HCT116 (cell line): ENCODE measurements at regions not wholly inside any gene's neighbourhood (a gene's known extent, or its start where the extent isn't known, plus 50 kb on each side); places are given as distances from the start of the nearest gene placed in this dataset.

ENCODE experiments used
- ATAC-seq: fragments of 200-7000 bp; cut with Tn5 transposase; 2 replicates; pipeline ENCODE4 v1.9.1; 2020; ENCODE audit warnings: mild to moderate bottlenecking, moderate library complexity
- BruUV-seq: library from RNA; stranded (reverse); fragments of 400-500 nt; replicated peaks from 2 replicates; lab custom pipeline; 2021; lab: Mats Ljungman, UMichigan
- CTCF ChIA-PET: fragments of 300-600 bp; sonication (Branson Sonifier 250); formaldehyde crosslinking; loops from one replicate; lab custom pipeline; 2021; ENCODE audit warnings: antibody characterized with exemption; lab: Charles Lee
- POLR2A ChIA-PET: fragments of 300-600, 350-600 bp; sonication (Branson Sonifier 250); formaldehyde crosslinking; loops from one replicate; lab custom pipeline; 2021; ENCODE audit warnings: antibody characterized with exemption; lab: Charles Lee
- RAD21 ChIA-PET, 2 experiments: fragments of 300-600 bp; sonication (Branson Sonifier 250); formaldehyde crosslinking; loops; one replicate each; lab custom pipeline; 2023; ENCODE audit warnings: low total read pairs in 2 of 2; ENCODE audit not compliant: uncharacterized antibody in 2 of 2, unreplicated experiment in 2 of 2, low non-redundant PET in 1 of 2; lab: Charles Lee
- DNase-seq: peaks from one replicate; pipeline ENCODE4 v3.0.0-alpha.2; 2010; ENCODE audit warnings: low read depth, low spot score
- H2AFZ ChIP-seq: fragments of 200-600 bp; shearing (Covaris generic), sonication (generic); 2 replicates; pipeline ENCODE4 v1.6.1; 2017; ENCODE audit warnings: low read depth, mixed run types, mixed read lengths, antibody characterized with exemption, low read length; ENCODE audit not compliant: poor library complexity, severe bottlenecking
- H3K27ac ChIP-seq: 2 replicates; pipeline ENCODE4 v1.5.1; 2012; ENCODE audit warnings: low read depth, low read length
- H3K27me3 ChIP-seq: fragments of 200-600 bp; sonication (generic); 2 replicates; pipeline ENCODE4 v1.6.1; 2016; ENCODE audit warnings: mixed run types, low read length, mixed read lengths; ENCODE audit not compliant: insufficient read depth
- H3K36me3 ChIP-seq, 2 experiments: fragments of 200-500 bp in 1 of 2; fragments of 200-600 bp in 1 of 2; sonication (Bioruptor generic) in 1 of 2; sonication (generic) in 1 of 2; 2 replicates each; pipeline versions ENCODE4 v1.5.1 to v1.6.1; 2014 to 2016; ENCODE audit warnings: low read length in 2 of 2, inconsistent platforms in 1 of 2, mixed read lengths in 1 of 2, mixed run types in 1 of 2; ENCODE audit not compliant: insufficient read depth in 2 of 2, control insufficient read depth in 1 of 2
- H3K4me1 ChIP-seq, 2 experiments: fragments of 200-600 bp in 1 of 2; sonication (generic) in 1 of 2; 2 replicates each; pipeline versions ENCODE4 v1.5.1 to v1.6.1; 2012 to 2017; ENCODE audit warnings: low read length in 2 of 2, inconsistent platforms in 1 of 2, mild to moderate bottlenecking in 1 of 2, mixed read lengths in 1 of 2, mixed run types in 1 of 2, moderate library complexity in 1 of 2; ENCODE audit not compliant: insufficient read depth in 2 of 2, control insufficient read depth in 1 of 2
- H3K4me2 ChIP-seq: fragments of 200-600 bp; sonication (generic); 2 replicates; pipeline ENCODE4 v1.6.1; 2017; ENCODE audit warnings: mixed run types, low read length, mixed read lengths
- H3K4me3 ChIP-seq, 2 experiments: fragments of 200-600 bp in 1 of 2; sonication (generic) in 1 of 2; replicated peaks in 1 of 2; 2 replicates each; pipeline ENCODE4 v1.5.1; 2011 to 2016; ENCODE audit warnings: low read length in 2 of 2, control low read depth in 1 of 2, low read depth in 1 of 2, mild to moderate bottlenecking in 1 of 2, mixed read lengths in 1 of 2, mixed run types in 1 of 2
- H3K79me2 ChIP-seq: fragments of 200-600 bp; sonication (generic); 2 replicates; pipeline ENCODE4 v1.6.1; 2017; ENCODE audit warnings: mild to moderate bottlenecking, mixed run types, low read length, moderate library complexity, mixed read lengths; ENCODE audit not compliant: insufficient read depth
- H3K9ac ChIP-seq: fragments of 200-600 bp; sonication (generic); 2 replicates; pipeline ENCODE4 v1.6.1; 2016; ENCODE audit warnings: low read length, mixed read lengths
- H3K9me2 ChIP-seq: fragments of 200-600 bp; sonication (generic), shearing (Covaris generic); 2 replicates; pipeline ENCODE4 v1.6.1; 2017; ENCODE audit warnings: mixed run types, mild to moderate bottlenecking, moderate library complexity; ENCODE audit not compliant: insufficient read depth
- H3K9me3 ChIP-seq, 2 experiments: fragments of 200-500 bp in 1 of 2; fragments of 200-600 bp in 1 of 2; sonication (Bioruptor generic) in 1 of 2; sonication (generic) in 1 of 2; 2 replicates each; pipeline ENCODE4 v1.6.1; 2014 to 2017; ENCODE audit warnings: low read length in 2 of 2, mixed read lengths in 2 of 2, inconsistent platforms in 1 of 2, low read depth in 1 of 2, mild to moderate bottlenecking in 1 of 2, mixed run types in 1 of 2, moderate library complexity in 1 of 2; ENCODE audit not compliant: control insufficient read depth in 1 of 2, insufficient read depth in 1 of 2
- H4K20me1 ChIP-seq: fragments of 200-600 bp; sonication (generic), shearing (Covaris generic); 2 replicates; pipeline ENCODE4 v1.6.1; 2017; ENCODE audit warnings: mixed run types, mild to moderate bottlenecking, moderate library complexity; ENCODE audit not compliant: insufficient read depth
- ATF3 ChIP-seq: IDR thresholded peaks from 2 replicates; pipeline ENCODE4 v1.6.1; 2012
- CEBPB ChIP-seq: IDR thresholded peaks from 2 replicates; pipeline ENCODE4 v1.6.1; 2012; ENCODE audit warnings: low read depth
- ELF1 ChIP-seq: IDR thresholded peaks from 2 replicates; pipeline ENCODE4 v1.6.1; 2012; ENCODE audit warnings: low read depth, borderline replicate concordance
- FOSL1 ChIP-seq: IDR thresholded peaks from 2 replicates; pipeline ENCODE4 v1.6.1; 2012; ENCODE audit warnings: low read depth
- JUND ChIP-seq: IDR thresholded peaks from 2 replicates; pipeline ENCODE4 v1.6.1; 2012
- POLR2AphosphoS5 ChIP-seq: IDR thresholded peaks from 2 replicates; pipeline ENCODE4 v1.6.1; 2011; ENCODE audit warnings: mild to moderate bottlenecking, low read depth, low read length, moderate library complexity
- SIN3A ChIP-seq: IDR thresholded peaks from 2 replicates; pipeline ENCODE4 v1.6.1; 2012; ENCODE audit warnings: low read depth
- SP1 ChIP-seq: IDR thresholded peaks from 2 replicates; pipeline ENCODE4 v1.6.1; 2012; ENCODE audit warnings: low read depth
- TCF7L2 ChIP-seq: IDR thresholded peaks from 2 replicates; pipeline ENCODE4 v1.7.0; 2011; ENCODE audit warnings: borderline replicate concordance, inconsistent platforms; ENCODE audit not compliant: insufficient read depth, insufficient read length; ENCODE audit errors: extremely low read depth
- YY1 ChIP-seq: IDR thresholded peaks from 2 replicates; pipeline ENCODE4 v1.6.1; 2011; ENCODE audit warnings: low read length, low read depth, moderate library complexity, mild to moderate bottlenecking; ENCODE audit not compliant: insufficient replicate concordance; ENCODE audit errors: extremely low read depth
- ZNF274 ChIP-seq: fragments of 200-500 bp; sonication (Bioruptor generic); IDR thresholded peaks from 2 replicates; pipeline ENCODE4 v1.6.1; 2014; ENCODE audit warnings: mild to moderate bottlenecking, low read depth, low read length, inconsistent platforms
- intact Hi-C: fragments of 100-400 bp; cut with micrococcal nuclease; formaldehyde crosslinking; loops from 2 replicates; pipeline ENCODE4 v1.10.0; 2022

DNA sequence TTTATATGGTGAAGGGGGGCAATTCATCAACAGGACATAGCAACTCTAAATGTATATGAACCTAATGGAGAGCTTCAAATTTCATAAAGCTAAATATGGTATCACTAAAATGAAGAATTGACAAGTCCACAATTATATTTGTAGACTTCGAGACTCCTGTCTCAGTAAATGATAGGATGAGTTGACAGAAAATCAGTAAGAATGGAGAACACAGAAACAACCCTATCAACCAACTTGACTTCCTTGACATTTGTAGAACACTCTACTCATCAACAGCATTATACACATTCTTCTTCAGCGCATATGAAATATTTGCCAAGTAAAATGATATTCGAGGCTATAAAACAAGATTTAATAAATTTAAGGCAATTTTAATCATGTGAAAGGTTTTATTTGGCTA is 322.9 kb upstream of the MAF start:
- H3K9ac ChIP-seq = no peak overlapping the region
- H3K4me3 ChIP-seq = no peak overlapping the region
- ChIA-PET CTCF (no interaction called here), RAD21 (no interaction called here), POLR2A (no interaction called here)
- H3K4me2 ChIP-seq = no peak overlapping the region
- H3K79me2 ChIP-seq = no peaks in the 10 kb centered on the region
- no TSS peak for BruUV-seq
- intact Hi-C loops = no loop called here
- H3K9me2 ChIP-seq = no peaks in the 10 kb centered on the region
- no peaks in the 10 kb centered on the region for H3K36me3 ChIP-seq
- no peak overlapping the region for H2AFZ ChIP-seq
- no peak overlapping the region for H3K27ac ChIP-seq
- H4K20me1 ChIP-seq = no peaks in the 10 kb centered on the region
- no peaks in the 10 kb centered on the region for H3K27me3 ChIP-seq
- TF ChIP-seq ELF1 = no peak
- TF ChIP-seq ATF3 = no peak
- TF ChIP-seq YY1 = no peak
- no peak for TF ChIP-seq SIN3A
- TF ChIP-seq SP1 = no peak
- no peak for TF ChIP-seq ZNF274
- TF ChIP-seq TCF7L2 = no peak
- peaks cover 0 to 29% of the 10 kb centered on the region in 2 experiments; a peak in 3 of 4 replicates for H3K9me3 ChIP-seq
- no peak for ATAC-seq
- no peak for DNase-seq
- H3K4me1 ChIP-seq = no peaks in the 10 kb centered on the region

DNA sequence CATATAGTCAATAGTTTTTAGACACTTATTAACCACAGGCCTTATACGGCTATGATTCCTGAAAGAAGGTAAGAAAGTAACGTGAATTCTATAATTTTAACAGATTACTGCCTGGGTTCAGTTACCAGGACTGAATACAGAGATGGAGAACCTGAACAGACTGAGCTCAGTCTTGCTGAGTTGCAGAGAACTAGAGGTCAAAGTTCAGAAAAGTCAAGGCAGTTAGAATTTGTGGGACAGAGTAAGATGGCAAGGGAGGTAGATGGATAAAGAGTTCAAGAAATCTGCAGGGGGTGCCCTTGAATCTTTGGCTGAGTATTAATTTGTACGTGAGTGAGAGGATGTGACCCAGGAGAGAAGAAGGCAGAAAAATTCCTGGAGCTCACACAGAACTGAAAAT is 320.1 kb upstream of the MAF start:
- Histone ChIP-seq H3K9ac (no peak overlapping the region), H3K9me3 (peaks cover 18 to 33% of the 10 kb centered on the region in 2 experiments; a peak in 3 of 4 replicates), H3K4me2 (no peak overlapping the region)
- no peak for TF ChIP-seq ELF1
- TF ChIP-seq CEBPB = no peak
- TF ChIP-seq POLR2AphosphoS5 = no peak
- TF ChIP-seq YY1 = no peak
- no peak for TF ChIP-seq JUND
- no peak for TF ChIP-seq FOSL1
- TF ChIP-seq ATF3 = no peak
- TF ChIP-seq TCF7L2 = no peak
- TF ChIP-seq, all 23 proteins: peak for 0
- Histone ChIP-seq H3K4me3 (no peak overlapping the region), H3K36me3 (no peaks in the 10 kb centered on the region), H3K27me3 (no peaks in the 10 kb centered on the region), H4K20me1 (no peaks in the 10 kb centered on the region), H2AFZ (no peak overlapping the region), H3K79me2 (no peaks in the 10 kb centered on the region), H3K4me1 (no peaks in the 10 kb centered on the region), H3K27ac (no peak overlapping the region), H3K9me2 (no peaks in the 10 kb centered on the region)
- intact Hi-C loops = no loop called here
- no peak for DNase-seq
- ChIA-PET POLR2A (no interaction called here), CTCF (no interaction called here), RAD21 (no interaction called here)
- ATAC-seq = no peak
- no TSS peak for BruUV-seq
